ENCODE measurements at regions not wholly inside any gene's neighbourhood (a gene's known extent, or its start where the extent isn't known, plus 50 kb on each side); places are given as distances from the start of the nearest gene placed in this dataset.

DNA sequence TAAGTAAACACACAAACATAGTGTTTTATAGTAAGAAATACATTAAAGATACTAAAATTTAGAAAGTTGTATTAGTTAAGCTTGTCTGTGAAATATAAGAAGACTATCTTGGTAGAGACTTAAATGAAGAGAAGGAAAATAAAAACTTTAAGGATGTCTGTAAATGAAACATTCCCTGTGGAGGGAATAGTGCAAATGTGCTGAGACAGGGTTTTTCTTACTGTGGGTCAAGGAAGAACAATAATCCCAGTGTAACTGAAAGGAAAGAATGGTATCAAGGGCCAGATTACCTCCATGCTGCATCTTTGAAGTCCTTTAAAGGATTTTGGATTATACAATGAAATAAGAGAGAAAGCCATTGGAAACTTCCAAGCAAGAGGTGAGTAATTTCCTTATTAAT lies 547.5 kb upstream of the PCDH15 start:
- no peaks in the 10 kb centered on the region for H3K4me1 Mint-ChIP-seq (ENCODE audit: low read depth)
- TF ChIP-seq, protein P1, sequence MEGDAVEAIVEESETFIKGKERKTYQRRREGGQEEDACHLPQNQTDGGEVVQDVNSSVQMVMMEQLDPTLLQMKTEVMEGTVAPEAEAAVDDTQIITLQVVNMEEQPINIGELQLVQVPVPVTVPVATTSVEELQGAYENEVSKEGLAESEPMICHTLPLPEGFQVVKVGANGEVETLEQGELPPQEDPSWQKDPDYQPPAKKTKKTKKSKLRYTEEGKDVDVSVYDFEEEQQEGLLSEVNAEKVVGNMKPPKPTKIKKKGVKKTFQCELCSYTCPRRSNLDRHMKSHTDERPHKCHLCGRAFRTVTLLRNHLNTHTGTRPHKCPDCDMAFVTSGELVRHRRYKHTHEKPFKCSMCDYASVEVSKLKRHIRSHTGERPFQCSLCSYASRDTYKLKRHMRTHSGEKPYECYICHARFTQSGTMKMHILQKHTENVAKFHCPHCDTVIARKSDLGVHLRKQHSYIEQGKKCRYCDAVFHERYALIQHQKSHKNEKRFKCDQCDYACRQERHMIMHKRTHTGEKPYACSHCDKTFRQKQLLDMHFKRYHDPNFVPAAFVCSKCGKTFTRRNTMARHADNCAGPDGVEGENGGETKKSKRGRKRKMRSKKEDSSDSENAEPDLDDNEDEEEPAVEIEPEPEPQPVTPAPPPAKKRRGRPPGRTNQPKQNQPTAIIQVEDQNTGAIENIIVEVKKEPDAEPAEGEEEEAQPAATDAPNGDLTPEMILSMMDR (IDR thresholded peaks at IDR 0.05), result no peak
- POLR2A ChIA-PET, result no interaction called here
- Histone ChIP-seq H3K27ac (ENCODE audit: low read depth in 1 of 2, low read length in 2 of 2) (no peak overlapping the region), H3K4me1 (ENCODE audit: insufficient read depth, low read length) (no peaks in the 10 kb centered on the region), H3K36me3 (ENCODE audit: insufficient read depth, low read length) (no peaks in the 10 kb centered on the region), H3K4me3 (ENCODE audit: low read length) (no peak overlapping the region), H3K9me3 (ENCODE audit: control insufficient read depth in 1 of 2, insufficient read depth in 1 of 2, low read length in 2 of 2) (peaks cover 0 to under 1% of the 10 kb centered on the region in 2 experiments), H3K27me3 (ENCODE audit: control insufficient read depth in 1 of 2, insufficient read depth in 2 of 2, low read length in 2 of 2) (no peaks in the 10 kb centered on the region)
- no peak overlapping the region for H3K27ac Mint-ChIP-seq
- DNase-seq (no peak), ATAC-seq (ENCODE audit: poor library complexity) (no peak)
- intact Hi-C loops (cut with DNase I, micrococcal nuclease), result no loop called here
- H3K4me3 Mint-ChIP-seq, result no peak overlapping the region
- no peaks in the 10 kb centered on the region for H3K27me3 Mint-ChIP-seq
- H3K9me3 Mint-ChIP-seq, result peaks cover 8% of the 10 kb centered on the region
- H3K36me3 Mint-ChIP-seq (ENCODE audit: low read depth), result no peaks in the 10 kb centered on the region
- CTCF ChIA-PET, result no interaction called here

DNA sequence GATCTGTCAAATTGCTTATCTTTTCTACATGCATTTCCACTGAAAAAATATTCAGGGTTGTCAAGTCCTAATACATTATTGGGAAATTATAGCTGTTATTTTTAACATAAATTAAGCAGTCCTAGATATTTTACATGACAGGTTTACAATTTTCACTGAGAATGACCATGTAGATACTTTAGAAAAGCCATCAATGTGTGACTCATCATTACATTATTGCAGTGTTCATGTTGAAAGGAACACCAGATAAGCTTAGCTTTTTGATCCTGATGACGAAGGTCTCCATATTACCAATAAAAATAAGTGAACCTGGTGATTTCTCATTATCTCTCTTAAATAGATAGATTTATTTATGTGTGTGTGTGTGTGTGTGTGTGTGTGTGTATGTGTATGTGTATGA lies 529.5 kb upstream of the PCDH15 start:
- CTCF ChIA-PET, result no interaction called here
- DNase-seq (no peak), ATAC-seq (ENCODE audit: poor library complexity) (no peak)
- intact Hi-C loops (cut with DNase I, micrococcal nuclease), result no loop called here
- no peak overlapping the region for H3K27ac ChIP-seq (ENCODE audit: low read depth in 1 of 2, low read length in 2 of 2)
- POLR2A ChIA-PET, result no interaction called here
- Mint-ChIP-seq H3K9me3 (peaks cover 5% of the 10 kb centered on the region), H3K4me1 (ENCODE audit: low read depth) (no peaks in the 10 kb centered on the region), H3K27me3 (no peaks in the 10 kb centered on the region), H3K27ac (no peak overlapping the region), H3K36me3 (ENCODE audit: low read depth) (no peaks in the 10 kb centered on the region), H3K4me3 (no peak overlapping the region)
- H3K4me1 ChIP-seq (ENCODE audit: insufficient read depth, low read length), result no peaks in the 10 kb centered on the region
- H3K4me3 ChIP-seq (ENCODE audit: low read length), result no peak overlapping the region
- peaks cover 0 to 4% of the 10 kb centered on the region in 2 experiments for H3K9me3 ChIP-seq (ENCODE audit: control insufficient read depth in 1 of 2, insufficient read depth in 1 of 2, low read length in 2 of 2)
- no peaks in the 10 kb centered on the region for H3K36me3 ChIP-seq (ENCODE audit: insufficient read depth, low read length)
- H3K27me3 ChIP-seq (ENCODE audit: control insufficient read depth in 1 of 2, insufficient read depth in 2 of 2, low read length in 2 of 2), result no peaks in the 10 kb centered on the region
- TF ChIP-seq, protein P1 (IDR thresholded peaks at IDR 0.05), result no peak

DNA sequence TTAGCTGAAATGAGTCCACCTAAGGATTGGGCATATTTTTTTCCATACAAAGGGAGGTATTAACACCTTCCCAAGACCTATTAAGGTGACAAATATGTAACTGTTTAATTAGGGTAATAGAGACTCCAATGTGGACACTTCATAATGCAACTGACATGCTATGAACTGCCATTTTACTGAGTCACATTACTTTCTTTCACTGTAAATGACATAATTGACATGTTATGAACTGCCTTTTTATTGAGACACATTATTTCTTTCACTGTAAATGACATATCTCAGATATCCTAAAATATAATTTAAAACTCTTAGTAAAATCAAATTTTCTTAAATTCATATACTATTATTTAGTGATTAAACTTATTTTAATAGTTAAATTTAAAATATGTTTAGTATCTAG lies 528.8 kb upstream of the PCDH15 start:
- Mint-ChIP-seq H3K36me3 (ENCODE audit: low read depth) (no peaks in the 10 kb centered on the region), H3K27me3 (no peaks in the 10 kb centered on the region), H3K4me1 (ENCODE audit: low read depth) (no peaks in the 10 kb centered on the region), H3K9me3 (peaks cover 4% of the 10 kb centered on the region), H3K27ac (no peak overlapping the region), H3K4me3 (no peak overlapping the region)
- H3K36me3 ChIP-seq (ENCODE audit: insufficient read depth, low read length), result no peaks in the 10 kb centered on the region
- TF ChIP-seq, protein P1 (IDR thresholded peaks at IDR 0.05), result no peak
- peaks cover 0 to 4% of the 10 kb centered on the region in 2 experiments for H3K9me3 ChIP-seq (ENCODE audit: control insufficient read depth in 1 of 2, insufficient read depth in 1 of 2, low read length in 2 of 2)
- no peak overlapping the region for H3K27ac ChIP-seq (ENCODE audit: low read depth in 1 of 2, low read length in 2 of 2)
- ATAC-seq (ENCODE audit: poor library complexity), result no peak
- DNase-seq, result no peak
- H3K27me3 ChIP-seq (ENCODE audit: control insufficient read depth in 1 of 2, insufficient read depth in 2 of 2, low read length in 2 of 2), result no peaks in the 10 kb centered on the region
- POLR2A ChIA-PET, result no interaction called here
- CTCF ChIA-PET, result no interaction called here
- no peaks in the 10 kb centered on the region for H3K4me1 ChIP-seq (ENCODE audit: insufficient read depth, low read length)
- no peak overlapping the region for H3K4me3 ChIP-seq (ENCODE audit: low read length)
- intact Hi-C loops (cut with DNase I, micrococcal nuclease), result no loop called here
